BJ (cell line): ENCODE measurements at regions not wholly inside any gene's neighbourhood (a gene's known extent, or its start where the extent isn't known, plus 50 kb on each side); places are given as distances from the start of the nearest gene placed in this dataset.

ENCODE experiments used
- CTCF ChIA-PET: fragments of 350-600 bp; formaldehyde crosslinking; extraction: SDS; loops from one replicate; lab custom pipeline; 2021; ENCODE audit warnings: antibody characterized with exemption, inconsistent platforms; lab: Yijun Ruan, JAX
- POLR2A ChIA-PET: fragments of 300-600 bp; sonication (Branson Sonifier 250); formaldehyde crosslinking; extraction: SDS; loops from one replicate; lab custom pipeline; 2021; ENCODE audit warnings: antibody characterized with exemption; lab: Charles Lee
- DNase-seq: peaks from one replicate; pipeline ENCODE4 v3.0.0-alpha.2; 2011; ENCODE audit warnings: low read depth
- H3K27me3 ChIP-seq: 2 replicates; pipeline ENCODE4 v1.6.0; 2011; ENCODE audit warnings: low read length; ENCODE audit not compliant: control insufficient read depth, insufficient read depth
- H3K36me3 ChIP-seq: 2 replicates; pipeline ENCODE4 v1.5.1; 2011; ENCODE audit warnings: low read length; ENCODE audit not compliant: control insufficient read depth, insufficient read depth
- H3K4me3 ChIP-seq: 2 replicates; pipeline ENCODE4 v1.5.1; 2011; ENCODE audit warnings: low read depth, mild to moderate bottlenecking, control low read depth, low read length
- CTCF ChIP-seq: IDR thresholded peaks from 2 replicates; pipeline ENCODE4 v1.5.1; 2011; ENCODE audit warnings: low read depth, mild to moderate bottlenecking, control low read depth, inconsistent platforms, low read length, moderate library complexity; ENCODE audit not compliant: insufficient read depth

- no peaks in the 10 kb centered on the region for H3K36me3 ChIP-seq
- no peaks in the 10 kb centered on the region; the same call in 1 of the 2 replicates for H3K27me3 ChIP-seq
- POLR2A ChIA-PET = no interaction called here
- CTCF ChIA-PET = interaction anchor here (0.9 kb wide), 1 partner anchor 67 kb away, joined by 3 read pairs; no protein-coding TSS in a partner anchor
- TF ChIP-seq CTCF = no peak
- DNase-seq = no peak
- no peak overlapping the region for H3K4me3 ChIP-seq
These were observed 57.7 kb upstream of the DIO3 start for GRCh38 chr14:101503431-101504095.

DNA sequence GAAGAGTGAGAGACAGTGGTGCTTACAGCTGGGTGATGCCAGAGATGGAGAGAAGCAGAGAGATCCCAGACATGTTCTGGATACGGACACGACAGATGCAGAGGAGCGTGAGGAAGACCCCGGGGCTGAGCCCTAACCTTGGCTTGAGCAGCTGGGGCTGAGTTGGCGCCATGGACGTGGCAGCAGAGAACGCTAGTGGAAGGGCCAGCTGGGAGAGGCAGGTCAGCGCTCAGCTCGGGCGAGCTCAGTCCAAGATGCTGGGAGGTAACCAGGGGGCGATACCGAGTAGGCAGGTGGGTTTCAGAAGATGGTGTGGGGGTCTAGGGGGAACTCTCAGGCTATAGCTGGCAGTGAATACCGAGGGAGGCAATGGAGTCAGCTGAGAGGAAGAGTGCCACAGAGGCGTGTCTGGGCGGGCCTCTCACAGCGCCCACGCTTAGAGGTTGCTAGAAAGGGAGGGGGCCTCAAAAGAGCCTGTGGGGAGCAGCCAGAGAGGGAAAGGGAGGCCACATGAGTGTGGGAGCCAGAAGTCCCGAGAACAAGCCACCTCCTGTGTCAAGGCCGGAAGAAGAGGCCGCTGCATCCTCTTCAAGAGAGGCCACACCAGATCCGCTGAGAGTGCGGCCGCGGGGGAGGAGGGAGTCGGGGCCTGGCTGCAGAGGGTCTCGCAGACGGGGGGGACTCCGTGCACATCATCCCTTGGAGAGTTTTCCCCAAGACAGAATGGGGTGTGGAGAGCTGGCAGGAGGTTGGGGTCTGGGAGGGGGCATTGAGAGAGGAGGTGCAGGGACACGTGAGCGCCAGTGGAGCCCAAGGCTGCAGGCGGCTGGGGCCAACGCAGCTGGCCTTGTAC, 57.0 kb upstream of the DIO3 start:
- Histone ChIP-seq H3K4me3 (no peak overlapping the region), H3K27me3 (no peaks in the 10 kb centered on the region; the same call in 1 of the 2 replicates), H3K36me3 (no peaks in the 10 kb centered on the region)
- CTCF ChIA-PET = interaction anchor here (0.9 kb wide), 1 partner anchor 67 kb away, joined by 3 read pairs; no protein-coding TSS in a partner anchor
- DNase-seq = no peak
- TF ChIP-seq CTCF = no peak
- POLR2A ChIA-PET = no interaction called here

GRCh38 chr14:101505236-101505970, 55.9 kb upstream of the DIO3 start:
- H3K4me3 ChIP-seq = no peak overlapping the region
- H3K27me3 ChIP-seq = no peaks in the 10 kb centered on the region; the same call in 1 of the 2 replicates
- ChIA-PET POLR2A (no interaction called here), CTCF (no interaction called here)
- no peak for TF ChIP-seq CTCF
- no peak for DNase-seq
- H3K36me3 ChIP-seq = no peaks in the 10 kb centered on the region

DNA sequence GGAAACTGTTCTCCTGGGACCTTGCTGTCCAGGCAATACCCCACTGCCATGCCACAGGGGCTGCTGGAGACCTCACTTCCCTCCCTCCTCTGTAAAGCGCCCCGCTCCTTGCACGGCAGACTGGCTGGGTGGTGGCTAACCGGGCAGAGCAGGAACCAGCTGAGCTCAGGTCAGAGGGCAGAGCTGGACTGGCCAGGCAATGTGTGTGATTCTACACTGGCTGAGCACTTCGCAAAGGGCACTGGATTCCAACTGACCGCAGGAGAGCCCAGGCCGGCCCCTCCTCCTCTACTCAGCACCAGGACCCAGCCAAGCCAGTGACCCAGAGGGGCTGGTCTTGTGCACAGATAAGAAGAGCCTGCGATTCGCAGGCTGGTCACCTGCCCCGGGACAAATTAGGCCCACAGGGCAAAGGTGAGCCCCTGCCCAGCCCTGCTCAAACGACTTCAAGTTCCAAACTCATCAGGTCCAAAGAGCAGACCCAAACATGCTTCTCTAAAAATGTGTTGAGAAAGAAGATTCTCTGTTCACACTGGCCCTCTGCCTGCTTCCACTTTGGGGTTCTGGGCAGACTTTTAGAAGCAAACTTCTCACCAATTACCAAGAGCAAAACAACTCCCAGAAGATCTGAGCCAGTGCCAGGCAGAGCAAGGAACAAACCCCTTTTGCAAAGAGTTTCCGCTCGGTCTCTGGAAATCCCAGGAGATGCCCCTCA, 54.9 kb upstream of the DIO3 start:
- no peaks in the 10 kb centered on the region for H3K36me3 ChIP-seq
- ChIA-PET CTCF (no interaction called here), POLR2A (no interaction called here)
- no peaks in the 10 kb centered on the region; the same call in 1 of the 2 replicates for H3K27me3 ChIP-seq
- TF ChIP-seq CTCF = no peak
- DNase-seq = no peak
- no peak overlapping the region for H3K4me3 ChIP-seq
